Fibroblast of lung (primary cell): ENCODE measurements at regions not wholly inside any gene's neighbourhood (a gene's known extent, or its start where the extent isn't known, plus 50 kb on each side); places are given as distances from the start of the nearest gene placed in this dataset.
"Not testable (repeated sequence)": the region's sequence is repeated elsewhere in the genome, so short reads cannot be mapped to it uniquely, and the experiment has no call there.

Experiments used
- DNase-seq, 2 donors: peaks; one replicate each; pipeline versions ENCODE4 v3.0.0 to v3.0.0-alpha.2; 2010; ENCODE audit warnings: low read depth in 2 of 2
- H2AFZ ChIP-seq: 2 replicates; pipeline ENCODE4 v1.5.1; 2012; ENCODE audit warnings: low read length, control low read depth, inconsistent platforms
- H3K27ac ChIP-seq: 2 replicates; pipeline ENCODE4 v1.5.1; 2011; ENCODE audit warnings: low read length, control low read depth; ENCODE audit not compliant: insufficient read depth
- H3K27me3 ChIP-seq: 2 replicates; pipeline ENCODE4 v1.5.1; 2011; ENCODE audit warnings: mild to moderate bottlenecking, low read length; ENCODE audit not compliant: control insufficient read depth, insufficient read depth
- H3K36me3 ChIP-seq: 2 replicates; pipeline ENCODE4 v1.5.1; 2011; ENCODE audit warnings: low read length; ENCODE audit not compliant: control insufficient read depth, insufficient read depth
- H3K4me1 ChIP-seq: 2 replicates; pipeline ENCODE4 v1.5.1; 2011; ENCODE audit warnings: low read length; ENCODE audit not compliant: control insufficient read depth, insufficient read depth; ENCODE audit errors: extremely low read depth
- H3K4me2 ChIP-seq: 2 replicates; pipeline ENCODE4 v1.5.1; 2011; ENCODE audit warnings: low read length, control low read depth; ENCODE audit not compliant: insufficient read depth; ENCODE audit errors: extremely low read depth
- H3K4me3 ChIP-seq, 4 experiments: fragments of 200-600 bp in 1 of 4; sonication (generic) in 1 of 4; replicated peaks in 1 of 4; 2 replicates each; pipeline ENCODE4 v1.5.1; 2011 to 2016; ENCODE audit warnings: low read length in 4 of 4, low read depth in 3 of 4, mild to moderate bottlenecking in 3 of 4, control low read depth in 2 of 4, inconsistent platforms in 1 of 4, mixed read lengths in 1 of 4; ENCODE audit not compliant: insufficient read depth in 1 of 4; ENCODE audit errors: control extremely low read depth in 1 of 4
- H3K79me2 ChIP-seq: 2 replicates; pipeline ENCODE4 v1.5.1; 2012; ENCODE audit warnings: mild to moderate bottlenecking, low read length, inconsistent platforms; ENCODE audit not compliant: control insufficient read depth, insufficient read depth
- H3K9ac ChIP-seq: 2 replicates; pipeline ENCODE4 v1.5.1; 2011; ENCODE audit warnings: mild to moderate bottlenecking, low read length, control low read depth; ENCODE audit not compliant: insufficient read depth
- H3K9me3 ChIP-seq: 2 replicates; pipeline ENCODE4 v1.5.1; 2012; ENCODE audit warnings: low read depth, low read length; ENCODE audit not compliant: control insufficient read depth, insufficient read depth
- H4K20me1 ChIP-seq: 2 replicates; pipeline ENCODE4 v1.5.1; 2011; ENCODE audit warnings: low read length; ENCODE audit not compliant: control insufficient read depth, insufficient read depth; ENCODE audit errors: extremely low read depth
- CTCF ChIP-seq, 2 donors: IDR thresholded peaks in 1 of 2; conservative IDR thresholded peaks in 1 of 2; 1 replicate in 1 of 2; 2 replicates in 1 of 2; pipeline ENCODE4 v1.5.1; 2011 to 2012; ENCODE audit warnings: low read length in 2 of 2, control low read depth in 1 of 2, inconsistent platforms in 1 of 2, low read depth in 1 of 2, mild to moderate bottlenecking in 1 of 2
- EZH2 ChIP-seq: IDR thresholded peaks from 2 replicates; pipeline ENCODE4 v1.5.1; 2012; ENCODE audit warnings: low read length, control low read depth, mild to moderate bottlenecking; ENCODE audit errors: missing control alignments

- Histone ChIP-seq H3K4me1 (no peaks in the 10 kb centered on the region), H3K27ac (no peak overlapping the region), H3K36me3 (no peaks in the 10 kb centered on the region), H3K27me3 (no peaks in the 10 kb centered on the region), H2AFZ (no peak overlapping the region), H4K20me1 (no peaks in the 10 kb centered on the region), H3K9me3 (no peaks in the 10 kb centered on the region), H3K9ac (no peak overlapping the region), H3K4me2 (no peak overlapping the region), H3K79me2 (no peaks in the 10 kb centered on the region), H3K4me3 (no peak overlapping the region)
- TF ChIP-seq EZH2 (no peak), CTCF (conservative IDR thresholded peaks at IDR 0.05 in 1 of 2, IDR thresholded peaks at IDR 0.05 in 1 of 2; ENCODE audit: low read depth in 1 of 2, low read length in 2 of 2) (no peak)
- DNase-seq, result no peak
Measured at GRCh38 chr1:239091537-239091936, 294.8 kb upstream of the CHRM3 start.

- Histone ChIP-seq H3K4me3 (no peak overlapping the region), H2AFZ (no peak overlapping the region), H3K9ac (no peak overlapping the region), H3K36me3 (no peaks in the 10 kb centered on the region), H3K79me2 (no peaks in the 10 kb centered on the region), H3K9me3 (no peaks in the 10 kb centered on the region), H3K4me2 (no peak overlapping the region), H3K4me1 (no peaks in the 10 kb centered on the region), H3K27me3 (no peaks in the 10 kb centered on the region), H3K27ac (no peak overlapping the region), H4K20me1 (no peaks in the 10 kb centered on the region)
- no peak for TF ChIP-seq CTCF (conservative IDR thresholded peaks at IDR 0.05 in 1 of 2, IDR thresholded peaks at IDR 0.05 in 1 of 2; ENCODE audit: low read depth in 1 of 2, low read length in 2 of 2)
- TF ChIP-seq EZH2, result no peak
- no peak for DNase-seq
Measured at GRCh38 chr1:239084459-239085080, 301.8 kb upstream of the CHRM3 start.

GRCh38 chr1:239081947-239082346, 304.4 kb upstream of the CHRM3 start:
- H3K36me3 ChIP-seq, H3K79me2 ChIP-seq, H3K27me3 ChIP-seq, DNase-seq, H3K9me3 ChIP-seq, H4K20me1 ChIP-seq, H3K4me1 ChIP-seq, H2AFZ ChIP-seq, H3K4me3 ChIP-seq, H3K9ac ChIP-seq, H3K27ac ChIP-seq, H3K4me2 ChIP-seq: not testable (repeated sequence)
